ENCODE measurements at regions not wholly inside any gene's neighbourhood (a gene's known extent, or its start where the extent isn't known, plus 50 kb on each side); places are given as distances from the start of the nearest gene placed in this dataset.

DNA sequence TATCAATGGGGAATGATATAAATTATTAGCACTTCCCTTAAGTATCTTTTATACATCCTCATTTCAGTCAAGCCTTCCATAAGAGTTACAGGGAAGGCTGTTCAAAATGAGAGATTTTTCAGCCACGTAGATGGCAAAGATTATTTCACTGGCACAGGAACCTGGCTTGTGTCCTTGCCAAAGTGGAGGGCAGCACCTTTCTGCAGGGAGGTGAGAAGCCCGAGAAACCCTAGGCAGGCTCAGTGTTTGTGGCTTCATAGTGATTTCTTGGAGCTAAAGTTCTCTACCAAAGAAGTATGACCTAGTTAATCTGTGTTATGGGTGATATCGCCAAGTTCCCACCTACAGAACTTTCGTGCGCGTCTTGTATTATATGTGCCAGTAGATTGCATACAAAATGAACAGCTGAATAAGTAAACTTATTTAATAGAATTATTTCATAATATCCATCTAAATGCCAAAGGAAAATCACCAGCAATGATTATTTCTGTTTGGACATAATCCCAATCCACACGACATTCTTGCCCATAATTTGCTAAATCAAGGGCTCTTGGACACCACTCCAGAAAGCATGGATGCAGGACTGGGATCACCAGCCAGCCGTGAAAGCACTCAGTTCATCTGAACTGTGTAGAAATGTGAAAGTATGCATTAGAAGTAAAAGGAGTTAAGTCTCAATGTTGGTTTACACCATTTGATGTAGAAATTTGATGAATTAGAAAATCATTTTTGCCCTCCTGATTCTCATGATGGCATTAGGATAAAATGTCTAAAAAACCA lies 150.4 kb upstream of the RNF32 start:
- H3K56ac ChIP-seq (ENCODE audit: extremely low read depth, insufficient read depth, low read length), result no peak overlapping the region
- CTCF ChIA-PET, result interaction anchor here (1.1 kb wide), 1 partner anchor 273 kb away, joined by 3 read pairs; no protein-coding TSS in a partner anchor
- in situ Hi-C loops (cut with MboI; ENCODE audit: low sequenced_read_pairs), result no loop called here
- H3K4ac ChIP-seq (ENCODE audit: low read depth, low read length), result no peak overlapping the region
- POLR2A ChIA-PET (ENCODE audit: unreplicated experiment), result no interaction called here
- no peak overlapping the region for H3K23ac ChIP-seq (ENCODE audit: low read depth, low read length)
- H4K20me1 ChIP-seq (ENCODE audit: insufficient read depth, low read length), result no peaks in the 10 kb centered on the region
- H4K5ac ChIP-seq (ENCODE audit: low read depth, low read length), result no peak overlapping the region
- no peak overlapping the region for H2AK9ac ChIP-seq (replicated peaks; ENCODE audit: low read depth, low read length, poor library complexity)
- no peak for TF ChIP-seq SMC3 (IDR thresholded peaks at IDR 0.05; ENCODE audit: low read depth, low read length)
- no peak for TF ChIP-seq MXI1 (IDR thresholded peaks at IDR 0.05; ENCODE audit: borderline replicate concordance, low read depth, low read length)
- TF ChIP-seq CHD1 (IDR thresholded peaks at IDR 0.05; ENCODE audit: low read depth, low read length), result no peak
- no peak for TF ChIP-seq MAZ (IDR thresholded peaks at IDR 0.05; ENCODE audit: borderline replicate concordance, low read depth, low read length)
- TF ChIP-seq, protein P1, sequence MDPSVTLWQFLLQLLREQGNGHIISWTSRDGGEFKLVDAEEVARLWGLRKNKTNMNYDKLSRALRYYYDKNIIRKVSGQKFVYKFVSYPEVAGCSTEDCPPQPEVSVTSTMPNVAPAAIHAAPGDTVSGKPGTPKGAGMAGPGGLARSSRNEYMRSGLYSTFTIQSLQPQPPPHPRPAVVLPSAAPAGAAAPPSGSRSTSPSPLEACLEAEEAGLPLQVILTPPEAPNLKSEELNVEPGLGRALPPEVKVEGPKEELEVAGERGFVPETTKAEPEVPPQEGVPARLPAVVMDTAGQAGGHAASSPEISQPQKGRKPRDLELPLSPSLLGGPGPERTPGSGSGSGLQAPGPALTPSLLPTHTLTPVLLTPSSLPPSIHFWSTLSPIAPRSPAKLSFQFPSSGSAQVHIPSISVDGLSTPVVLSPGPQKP (IDR thresholded peaks at IDR 0.05; ENCODE audit: borderline replicate concordance, low read depth, low read length), result no peak
- no peak for TF ChIP-seq BHLHE40 (IDR thresholded peaks at IDR 0.05; ENCODE audit: low read depth, low read length)
- no peak for TF ChIP-seq MAFK (IDR thresholded peaks at IDR 0.05; ENCODE audit: low read depth, low read length)
- no peak for TF ChIP-seq NFE2L2 (IDR thresholded peaks at IDR 0.05; ENCODE audit: low read depth, low read length)
- TF ChIP-seq, protein P2, sequence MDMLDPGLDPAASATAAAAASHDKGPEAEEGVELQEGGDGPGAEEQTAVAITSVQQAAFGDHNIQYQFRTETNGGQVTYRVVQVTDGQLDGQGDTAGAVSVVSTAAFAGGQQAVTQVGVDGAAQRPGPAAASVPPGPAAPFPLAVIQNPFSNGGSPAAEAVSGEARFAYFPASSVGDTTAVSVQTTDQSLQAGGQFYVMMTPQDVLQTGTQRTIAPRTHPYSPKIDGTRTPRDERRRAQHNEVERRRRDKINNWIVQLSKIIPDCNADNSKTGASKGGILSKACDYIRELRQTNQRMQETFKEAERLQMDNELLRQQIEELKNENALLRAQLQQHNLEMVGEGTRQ (IDR thresholded peaks at IDR 0.05; ENCODE audit: low read depth, low read length), result no peak
- TF ChIP-seq, protein P3, sequence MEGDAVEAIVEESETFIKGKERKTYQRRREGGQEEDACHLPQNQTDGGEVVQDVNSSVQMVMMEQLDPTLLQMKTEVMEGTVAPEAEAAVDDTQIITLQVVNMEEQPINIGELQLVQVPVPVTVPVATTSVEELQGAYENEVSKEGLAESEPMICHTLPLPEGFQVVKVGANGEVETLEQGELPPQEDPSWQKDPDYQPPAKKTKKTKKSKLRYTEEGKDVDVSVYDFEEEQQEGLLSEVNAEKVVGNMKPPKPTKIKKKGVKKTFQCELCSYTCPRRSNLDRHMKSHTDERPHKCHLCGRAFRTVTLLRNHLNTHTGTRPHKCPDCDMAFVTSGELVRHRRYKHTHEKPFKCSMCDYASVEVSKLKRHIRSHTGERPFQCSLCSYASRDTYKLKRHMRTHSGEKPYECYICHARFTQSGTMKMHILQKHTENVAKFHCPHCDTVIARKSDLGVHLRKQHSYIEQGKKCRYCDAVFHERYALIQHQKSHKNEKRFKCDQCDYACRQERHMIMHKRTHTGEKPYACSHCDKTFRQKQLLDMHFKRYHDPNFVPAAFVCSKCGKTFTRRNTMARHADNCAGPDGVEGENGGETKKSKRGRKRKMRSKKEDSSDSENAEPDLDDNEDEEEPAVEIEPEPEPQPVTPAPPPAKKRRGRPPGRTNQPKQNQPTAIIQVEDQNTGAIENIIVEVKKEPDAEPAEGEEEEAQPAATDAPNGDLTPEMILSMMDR (conservative IDR thresholded peaks at IDR 0.05; ENCODE audit: low read depth, low read length), result no peak
- H3K79me1 ChIP-seq (ENCODE audit: low read depth in 1 of 2, low read length in 2 of 2), result no peaks in the 10 kb centered on the region
- intact Hi-C loops (cut with micrococcal nuclease), result no loop called here
- peaks cover 2% of the 10 kb centered on the region; the same call in 1 of the 2 replicates for H3K9me3 ChIP-seq (ENCODE audit: control insufficient read depth, insufficient read depth, low read length)
- H2AK5ac ChIP-seq (ENCODE audit: low read depth, low read length), result no peak overlapping the region
- no peak overlapping the region for H3K27ac ChIP-seq (ENCODE audit: insufficient read depth, low read length)
- H3K4me3 ChIP-seq (ENCODE audit: insufficient read depth, low read depth, low read length), result no peak overlapping the region
- DNase-seq (no peak), ATAC-seq (ENCODE audit: low read depth) (no peak)
- dilution Hi-C loops (cut with HindIII; ENCODE audit: low sequenced_read_pairs, unreplicated experiment), result no loop called here
- WGBS, 2 experiments (ENCODE audit: extremely low coverage in 2 of 2, insufficient read length in 1 of 2), result 80% methylated on average over 1 of the region's 8 CpGs; no CpG with 5 or more reads in 1 of the 2 experiments
- H3K9me1 ChIP-seq (ENCODE audit: insufficient read depth, low read length), result no peaks in the 10 kb centered on the region
- H3K14ac ChIP-seq (replicated peaks; ENCODE audit: low read depth, low read length), result no peak overlapping the region
- H3K9ac ChIP-seq (ENCODE audit: low read depth, low read length), result no peak overlapping the region
- H3K4me1 ChIP-seq (ENCODE audit: control insufficient read depth, insufficient read depth, low read length), result peaks cover 2% of the 10 kb centered on the region
- no peaks in the 10 kb centered on the region for H3K27me3 ChIP-seq (ENCODE audit: control insufficient read depth, insufficient read depth, low read length)
- no peak overlapping the region for H2BK120ac ChIP-seq (ENCODE audit: low read depth, low read length)
- H4K91ac ChIP-seq (ENCODE audit: insufficient read depth, low read depth, low read length), result no peak overlapping the region
- no TSS peak for BruUV-seq (replicated peaks)
- no peak overlapping the region for H2BK20ac ChIP-seq (ENCODE audit: low read depth, low read length)
- no peak overlapping the region for H2BK5ac ChIP-seq (ENCODE audit: low read depth, low read length, poor library complexity, severe bottlenecking)
- no peak overlapping the region for H3K18ac ChIP-seq (ENCODE audit: low read depth, low read length)
- H4K8ac ChIP-seq (ENCODE audit: low read depth in 2 of 2, low read length in 2 of 2), result no peak overlapping the region
- H3K36me3 ChIP-seq (ENCODE audit: control insufficient read depth, insufficient read depth, low read length), result no peaks in the 10 kb centered on the region
- no peak overlapping the region for H2BK15ac ChIP-seq (ENCODE audit: low read depth, low read length)
- H2AFZ ChIP-seq (replicated peaks; ENCODE audit: low read length, poor library complexity), result no peak overlapping the region
- no peak overlapping the region for H3K4me2 ChIP-seq (ENCODE audit: low read depth, low read length)
